ENCODE measurements at regions not wholly inside any gene's neighbourhood (a gene's known extent, or its start where the extent isn't known, plus 50 kb on each side); places are given as distances from the start of the nearest gene placed in this dataset.

GRCh38 chr16:31711344-31711845 is 162.2 kb upstream of the ZNF267 start:
- POLR2A ChIA-PET (ENCODE audit: low non-redundant PET), result no interaction called here

GRCh38 chr16:31712064-31712540 is 161.5 kb upstream of the ZNF267 start:
- BruUV-seq (replicated peaks), result no TSS peak
- Histone ChIP-seq H3K4me1 (ENCODE audit: insufficient read depth, low read length, poor library complexity, severe bottlenecking) (no peaks in the 10 kb centered on the region), H3K9me3 (ENCODE audit: low read depth, low read length, poor library complexity, severe bottlenecking) (no peaks in the 10 kb centered on the region), H3K36me3 (ENCODE audit: insufficient read depth, low read length, poor library complexity, severe bottlenecking) (no peaks in the 10 kb centered on the region), H3K27ac (ENCODE audit: low read depth, low read length, poor library complexity, severe bottlenecking) (no peak overlapping the region), H3K27me3 (replicated peaks; ENCODE audit: insufficient read depth, low read depth, low read length, poor library complexity) (no peaks in the 10 kb centered on the region), H3K4me3 (ENCODE audit: low read depth, low read length, poor library complexity, severe bottlenecking) (no peak overlapping the region)
- intact Hi-C loops (cut with micrococcal nuclease; ENCODE audit: unreplicated experiment), result loop anchor here (10.0 kb wide), 1 partner anchor 153 kb away; no protein-coding TSS in a partner anchor
- CTCF ChIA-PET, result no interaction called here
- no peak for TF ChIP-seq EZH2 (IDR thresholded peaks at IDR 0.05; ENCODE audit: borderline replicate concordance, low read depth, low read length, poor library complexity, severe bottlenecking)
- TF ChIP-seq, protein P1, sequence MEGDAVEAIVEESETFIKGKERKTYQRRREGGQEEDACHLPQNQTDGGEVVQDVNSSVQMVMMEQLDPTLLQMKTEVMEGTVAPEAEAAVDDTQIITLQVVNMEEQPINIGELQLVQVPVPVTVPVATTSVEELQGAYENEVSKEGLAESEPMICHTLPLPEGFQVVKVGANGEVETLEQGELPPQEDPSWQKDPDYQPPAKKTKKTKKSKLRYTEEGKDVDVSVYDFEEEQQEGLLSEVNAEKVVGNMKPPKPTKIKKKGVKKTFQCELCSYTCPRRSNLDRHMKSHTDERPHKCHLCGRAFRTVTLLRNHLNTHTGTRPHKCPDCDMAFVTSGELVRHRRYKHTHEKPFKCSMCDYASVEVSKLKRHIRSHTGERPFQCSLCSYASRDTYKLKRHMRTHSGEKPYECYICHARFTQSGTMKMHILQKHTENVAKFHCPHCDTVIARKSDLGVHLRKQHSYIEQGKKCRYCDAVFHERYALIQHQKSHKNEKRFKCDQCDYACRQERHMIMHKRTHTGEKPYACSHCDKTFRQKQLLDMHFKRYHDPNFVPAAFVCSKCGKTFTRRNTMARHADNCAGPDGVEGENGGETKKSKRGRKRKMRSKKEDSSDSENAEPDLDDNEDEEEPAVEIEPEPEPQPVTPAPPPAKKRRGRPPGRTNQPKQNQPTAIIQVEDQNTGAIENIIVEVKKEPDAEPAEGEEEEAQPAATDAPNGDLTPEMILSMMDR (conservative IDR thresholded peaks at IDR 0.05; ENCODE audit: low read depth, low read length), result no peak
- POLR2A ChIA-PET (ENCODE audit: low non-redundant PET), result no interaction called here
- no peak for DNase-seq (ENCODE audit: low spot score)

More at GRCh38 chr16:31711344-31711845, 162.2 kb upstream of the ZNF267 start:
- no peak overlapping the region for H3K4me3 ChIP-seq (ENCODE audit: low read depth, low read length, poor library complexity, severe bottlenecking)
- no peaks in the 10 kb centered on the region for H3K27me3 ChIP-seq (replicated peaks; ENCODE audit: insufficient read depth, low read depth, low read length, poor library complexity)
- no peaks in the 10 kb centered on the region for H3K4me1 ChIP-seq (ENCODE audit: insufficient read depth, low read length, poor library complexity, severe bottlenecking)
- BruUV-seq (replicated peaks), result no TSS peak
- H3K9me3 ChIP-seq (ENCODE audit: low read depth, low read length, poor library complexity, severe bottlenecking), result no peaks in the 10 kb centered on the region
- intact Hi-C loops (cut with micrococcal nuclease; ENCODE audit: unreplicated experiment), result loop anchor here (10.0 kb wide), 1 partner anchor 153 kb away; no protein-coding TSS in a partner anchor
- CTCF ChIA-PET, result no interaction called here
- H3K36me3 ChIP-seq (ENCODE audit: insufficient read depth, low read length, poor library complexity, severe bottlenecking), result no peaks in the 10 kb centered on the region
- no peak for DNase-seq (ENCODE audit: low spot score)
- H3K27ac ChIP-seq (ENCODE audit: low read depth, low read length, poor library complexity, severe bottlenecking), result no peak overlapping the region
- no peak for TF ChIP-seq EZH2 (IDR thresholded peaks at IDR 0.05; ENCODE audit: borderline replicate concordance, low read depth, low read length, poor library complexity, severe bottlenecking)
- TF ChIP-seq, protein P1 (conservative IDR thresholded peaks at IDR 0.05; ENCODE audit: low read depth, low read length), result no peak

- no TSS peak for BruUV-seq (replicated peaks)
- Histone ChIP-seq H3K27me3 (replicated peaks; ENCODE audit: insufficient read depth, low read depth, low read length, poor library complexity) (no peaks in the 10 kb centered on the region), H3K9me3 (ENCODE audit: low read depth, low read length, poor library complexity, severe bottlenecking) (no peaks in the 10 kb centered on the region), H3K27ac (ENCODE audit: low read depth, low read length, poor library complexity, severe bottlenecking) (peak overlapping the region; percentile 95), H3K36me3 (ENCODE audit: insufficient read depth, low read length, poor library complexity, severe bottlenecking) (no peaks in the 10 kb centered on the region), H3K4me1 (ENCODE audit: insufficient read depth, low read length, poor library complexity, severe bottlenecking) (no peaks in the 10 kb centered on the region), H3K4me3 (ENCODE audit: low read depth, low read length, poor library complexity, severe bottlenecking) (peak overlapping the region; percentile 94)
- CTCF ChIA-PET, result interaction anchor here (0.5 to 1.1 kb wide), 2 partner anchors 200 to 253 kb away, joined by 3 to 5 read pairs; no protein-coding TSS in a partner anchor
- TF ChIP-seq, protein P1 (conservative IDR thresholded peaks at IDR 0.05; ENCODE audit: low read depth, low read length), result no peak
- no peak for TF ChIP-seq EZH2 (IDR thresholded peaks at IDR 0.05; ENCODE audit: borderline replicate concordance, low read depth, low read length, poor library complexity, severe bottlenecking)
- peak; percentile 97 for DNase-seq (ENCODE audit: low spot score)
- intact Hi-C loops (cut with micrococcal nuclease; ENCODE audit: unreplicated experiment), result loop anchor here (10.0 kb wide), 1 partner anchor 151 kb away; no protein-coding TSS in a partner anchor
- POLR2A ChIA-PET (ENCODE audit: low non-redundant PET), result interaction anchor here (0.6 to 0.7 kb wide), 3 partner anchors 107 to 592 kb away, joined by 3 to 4 read pairs (median 4); no protein-coding TSS in a partner anchor
Observed at GRCh38 chr16:31713071-31713944, 160.3 kb upstream of the ZNF267 start.

Data from A673 (cell line).